Left kidney (tissue), 1 donor: ENCODE measurements at regions not wholly inside any gene's neighbourhood (a gene's known extent, or its start where the extent isn't known, plus 50 kb on each side); places are given as distances from the start of the nearest gene placed in this dataset.

Source experiments
- DNase-seq: peaks from one replicate; pipeline ENCODE4 v3.0.0-alpha.2; 2013

DNA sequence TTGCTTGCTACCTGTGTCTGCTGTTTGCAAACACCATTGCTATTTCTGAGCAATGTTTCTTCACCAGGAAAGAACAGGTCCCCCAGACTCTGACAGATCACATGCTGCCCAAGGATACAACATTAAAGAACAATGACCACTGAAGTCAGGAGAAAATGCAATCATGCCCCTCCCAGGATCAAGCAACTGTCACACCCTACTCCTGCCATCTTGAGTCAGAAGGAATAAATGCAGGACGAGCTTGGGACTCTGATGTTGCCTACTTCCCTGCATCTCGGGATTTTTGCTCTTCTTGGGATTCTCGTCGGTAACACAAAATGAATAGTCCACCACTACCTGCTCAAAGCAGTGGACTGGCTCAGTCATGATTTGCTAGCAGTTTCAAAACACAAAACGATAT lies 490.6 kb downstream of the COG6 start:
- DNase-seq: no peak

DNA sequence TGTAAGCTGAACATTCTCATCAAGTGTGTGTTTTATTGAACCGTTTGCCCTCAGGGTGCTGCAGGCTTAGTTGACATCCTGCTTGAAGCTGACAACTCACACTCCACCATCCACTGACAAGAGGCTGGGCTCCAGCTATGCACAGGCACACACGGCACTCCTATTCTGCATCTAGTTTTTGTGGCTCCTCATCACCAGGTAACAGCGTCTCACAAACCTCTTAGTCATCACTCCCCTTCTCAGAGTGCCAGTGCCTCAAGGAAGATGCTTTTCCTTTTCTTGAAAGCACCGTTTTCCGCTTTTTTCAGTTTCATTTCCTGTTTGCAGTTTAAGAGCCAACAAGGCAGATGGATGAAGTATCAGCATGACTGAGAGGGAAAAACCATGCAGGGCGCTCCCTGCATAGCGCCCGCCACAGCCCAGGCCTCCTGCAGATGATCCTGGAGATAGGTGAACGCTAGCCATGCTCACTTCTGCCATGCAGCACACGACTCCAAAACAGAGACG lies 491.2 kb downstream of the COG6 start:
- DNase-seq: no peak

DNA sequence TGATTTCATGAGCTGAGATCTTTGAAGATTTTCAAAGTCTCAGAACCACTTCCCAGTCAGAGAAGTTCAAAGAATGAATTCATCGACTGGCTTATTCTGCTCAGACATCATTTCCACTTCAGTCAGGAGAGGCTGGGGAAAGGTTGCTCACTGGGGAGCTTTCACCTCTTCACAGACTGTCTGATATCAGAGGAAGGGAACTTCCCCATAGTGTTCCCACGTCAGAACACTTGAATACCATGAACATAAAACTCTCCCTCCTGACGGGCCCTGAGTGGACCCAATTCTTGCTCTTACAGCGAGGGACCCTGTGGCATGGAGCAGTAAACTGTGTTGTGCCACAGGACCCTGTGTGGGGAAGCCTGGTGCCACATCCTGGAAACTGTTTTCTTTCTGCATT lies 492.6 kb downstream of the COG6 start:
- no peak for DNase-seq

DNA sequence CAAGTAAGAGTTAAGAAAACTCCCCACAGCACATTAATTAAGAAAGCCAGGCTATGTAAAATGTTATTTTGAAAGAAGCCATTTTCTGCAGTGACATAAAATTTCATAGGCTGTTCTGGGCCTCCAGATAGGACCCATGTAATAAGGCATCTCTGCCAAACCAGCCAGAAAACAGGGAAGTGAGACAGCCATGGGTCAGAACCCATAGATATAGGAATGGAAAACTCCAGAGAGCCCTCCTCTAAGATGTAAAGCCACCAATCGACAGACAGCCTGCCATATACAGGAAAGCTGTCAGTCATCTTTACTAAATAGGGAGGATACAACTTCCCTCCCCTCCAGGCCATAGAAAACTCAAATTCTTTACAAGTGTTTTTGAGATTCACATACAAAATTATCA lies 493.3 kb downstream of the COG6 start:
- no peak for DNase-seq

DNA sequence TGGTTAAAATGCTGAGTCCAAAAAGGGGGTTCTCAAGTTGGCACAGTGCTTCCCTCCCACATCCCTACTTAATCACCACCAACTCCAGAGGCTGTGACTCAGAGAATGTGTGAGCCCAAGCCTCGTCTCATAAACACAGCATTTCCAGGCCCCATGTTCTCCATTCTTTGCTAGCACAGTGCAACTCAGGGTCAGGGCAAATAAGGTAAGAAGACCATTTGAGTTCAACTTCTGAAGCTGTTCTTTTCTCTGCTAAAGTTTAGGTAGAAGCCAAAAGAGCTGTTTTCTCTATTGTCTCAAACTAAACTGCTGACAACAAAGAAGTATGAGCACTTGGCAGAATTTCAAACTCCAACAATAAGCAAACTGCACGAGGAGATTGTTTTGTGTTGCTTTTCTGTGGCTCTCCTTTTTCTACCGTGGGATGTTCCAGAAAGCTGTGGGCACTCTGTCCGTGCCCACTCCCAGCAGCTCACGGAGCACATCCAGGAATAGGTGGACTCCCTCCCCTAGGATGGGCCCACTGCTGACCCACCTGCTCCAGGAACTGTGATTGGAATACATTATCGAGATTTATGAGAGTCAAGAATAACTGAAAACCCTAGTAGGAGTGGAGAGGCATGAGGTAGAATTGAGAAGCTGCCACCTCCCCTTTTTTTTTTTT lies 494.3 kb downstream of the COG6 start:
- no peak for DNase-seq

DNA sequence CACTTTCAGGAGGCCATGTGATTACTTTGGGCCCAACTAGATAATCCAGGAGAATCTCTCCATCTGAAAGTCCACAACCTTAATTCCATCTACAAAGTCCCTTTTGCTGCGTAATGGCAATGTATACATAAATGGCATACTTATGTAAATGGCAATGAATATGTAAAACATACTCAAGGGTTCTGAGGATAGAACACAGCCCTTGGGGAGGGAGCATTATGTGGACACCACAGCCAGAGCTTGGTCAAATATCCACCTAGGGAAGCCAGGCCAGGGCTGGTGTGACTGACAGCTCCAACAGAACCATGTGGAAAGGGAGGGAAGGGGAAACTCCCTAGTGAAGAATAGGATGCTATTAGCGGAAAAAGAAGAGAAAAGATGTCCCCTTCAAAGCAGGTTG lies 496.2 kb downstream of the COG6 start:
- DNase-seq: no peak

DNA sequence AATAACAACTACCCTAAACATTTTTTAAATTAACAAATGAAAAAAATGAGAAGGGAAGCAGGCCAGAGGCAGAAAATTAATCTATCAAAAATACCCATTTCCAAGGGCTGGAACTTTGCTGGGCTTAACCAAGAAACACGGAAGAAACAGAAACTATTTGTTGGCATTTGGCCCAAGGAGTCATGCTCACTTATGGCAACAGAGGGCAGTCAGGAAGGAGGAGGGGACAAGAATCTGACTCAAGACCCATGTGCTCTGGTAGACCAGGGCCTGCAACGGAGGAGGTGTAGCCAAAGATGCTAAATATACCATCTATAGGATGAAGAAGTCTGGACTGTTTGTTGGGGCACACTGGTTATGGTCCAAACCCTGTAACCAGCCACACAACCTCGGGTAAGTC lies 496.7 kb downstream of the COG6 start:
- no peak for DNase-seq

DNA sequence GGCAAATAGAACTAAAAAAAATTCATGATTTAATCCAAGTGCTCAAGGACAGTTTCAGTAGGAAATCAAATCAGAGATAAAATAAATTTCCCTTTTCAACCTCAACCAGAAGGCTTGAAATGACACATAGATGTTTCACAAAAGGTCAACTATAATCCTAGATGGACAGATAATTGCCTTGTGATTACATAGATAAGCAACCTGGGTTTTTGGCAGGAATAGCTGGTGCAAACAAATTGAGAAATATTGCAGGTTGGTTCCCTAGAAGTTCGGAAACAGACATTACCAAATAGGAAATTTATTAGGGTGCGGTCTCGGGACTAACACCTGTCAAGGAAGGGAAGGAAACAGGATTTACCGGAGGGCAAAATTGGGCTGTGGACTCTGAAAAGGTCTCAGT lies 497.5 kb downstream of the COG6 start:
- DNase-seq: no peak

DNA sequence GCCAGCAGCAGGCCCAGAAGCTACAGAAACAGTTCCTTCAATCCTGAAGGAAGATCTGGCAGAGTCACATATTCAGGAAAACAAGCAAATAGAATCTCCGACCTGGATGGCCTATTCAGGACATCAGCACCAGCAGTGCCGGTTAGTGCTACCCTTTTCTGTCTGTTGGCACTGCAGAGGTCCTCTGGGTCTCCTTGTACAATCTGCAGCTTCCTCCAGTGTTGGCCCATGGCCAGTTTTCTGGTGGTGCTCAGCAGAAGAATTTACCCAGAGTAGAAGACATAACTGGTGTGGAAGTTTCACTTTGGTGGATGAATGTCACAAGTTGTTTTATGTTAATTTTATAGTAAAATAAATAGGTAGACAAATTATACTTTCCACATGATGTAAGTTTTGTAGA lies 498.1 kb downstream of the COG6 start:
- DNase-seq: no peak

DNA sequence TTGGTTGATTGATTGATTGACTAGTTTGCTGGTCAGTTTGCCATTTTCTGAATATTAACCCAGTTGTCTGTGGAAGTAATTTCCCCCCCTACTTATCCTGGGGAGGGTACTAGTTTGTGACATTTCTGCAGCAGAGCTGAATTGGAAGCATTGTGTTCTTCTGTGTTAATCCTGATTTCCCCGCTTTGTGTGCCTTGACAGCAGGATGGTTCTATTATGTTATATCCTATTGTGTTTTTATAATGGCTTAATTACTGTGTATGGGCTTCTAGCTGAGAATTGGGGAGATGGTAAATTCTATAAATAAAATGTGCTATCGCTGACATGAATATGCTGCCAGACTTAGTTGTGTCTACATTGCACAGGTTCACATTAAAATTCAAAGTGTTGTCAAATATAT lies 499.7 kb downstream of the COG6 start:
- no peak for DNase-seq

DNA sequence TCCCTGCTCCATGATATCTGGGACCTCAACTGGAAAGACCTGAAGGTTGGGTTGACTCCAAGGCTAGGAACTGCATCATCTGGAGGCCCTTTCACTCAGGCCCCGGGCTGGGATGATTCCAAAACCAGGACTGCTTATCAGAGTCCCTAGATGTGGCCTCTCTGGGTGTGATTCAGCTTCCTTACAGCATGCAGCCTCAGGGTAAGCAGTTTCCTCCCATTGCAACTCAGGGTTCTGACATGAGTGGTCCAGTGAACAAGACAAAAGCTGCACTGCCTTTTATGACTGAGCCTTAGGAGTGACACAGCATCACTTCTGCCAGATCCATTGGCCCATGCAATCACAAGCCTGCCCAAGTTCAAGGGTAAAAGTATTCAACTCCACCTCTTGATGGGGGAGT lies 502.8 kb downstream of the COG6 start:
- no peak for DNase-seq

DNA sequence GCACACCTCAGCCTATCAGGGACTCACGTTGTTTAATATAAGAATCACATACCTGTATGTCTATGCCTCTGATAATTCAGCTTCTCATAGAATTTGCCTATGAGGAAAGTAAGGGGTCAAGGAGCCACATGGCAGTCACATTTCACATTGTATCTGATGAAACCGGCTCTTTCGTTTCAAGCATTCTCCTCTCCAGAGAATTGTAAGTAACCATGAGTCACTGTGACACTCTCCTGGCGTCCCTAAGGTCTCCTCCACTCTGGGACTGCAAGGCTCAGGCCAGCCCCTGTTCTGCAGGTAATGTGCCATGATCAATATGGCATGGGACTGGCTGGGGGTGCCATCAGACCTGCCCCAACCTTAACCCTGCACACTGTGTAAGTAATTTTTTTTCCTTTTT lies 503.3 kb downstream of the COG6 start:
- no peak for DNase-seq

DNA sequence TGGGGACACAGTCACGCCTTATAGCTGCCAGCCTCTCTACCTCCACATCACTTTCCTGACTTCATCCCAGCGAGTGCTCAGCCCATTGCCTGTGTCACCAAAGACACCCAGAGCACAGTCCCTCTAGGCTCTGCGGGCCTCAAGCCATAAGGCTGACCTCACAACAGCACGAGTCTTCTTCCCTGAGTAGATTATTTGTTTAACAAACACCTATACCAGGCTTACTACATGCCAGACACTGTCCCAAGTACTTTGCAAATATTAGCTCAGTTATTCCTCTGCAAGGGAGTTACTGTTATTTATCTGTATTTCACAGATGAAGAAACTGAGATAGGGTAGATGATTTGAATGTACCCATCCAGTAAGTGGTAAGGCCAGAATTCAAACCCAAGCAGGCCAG lies 504.3 kb downstream of the COG6 start:
- DNase-seq: no peak

DNA sequence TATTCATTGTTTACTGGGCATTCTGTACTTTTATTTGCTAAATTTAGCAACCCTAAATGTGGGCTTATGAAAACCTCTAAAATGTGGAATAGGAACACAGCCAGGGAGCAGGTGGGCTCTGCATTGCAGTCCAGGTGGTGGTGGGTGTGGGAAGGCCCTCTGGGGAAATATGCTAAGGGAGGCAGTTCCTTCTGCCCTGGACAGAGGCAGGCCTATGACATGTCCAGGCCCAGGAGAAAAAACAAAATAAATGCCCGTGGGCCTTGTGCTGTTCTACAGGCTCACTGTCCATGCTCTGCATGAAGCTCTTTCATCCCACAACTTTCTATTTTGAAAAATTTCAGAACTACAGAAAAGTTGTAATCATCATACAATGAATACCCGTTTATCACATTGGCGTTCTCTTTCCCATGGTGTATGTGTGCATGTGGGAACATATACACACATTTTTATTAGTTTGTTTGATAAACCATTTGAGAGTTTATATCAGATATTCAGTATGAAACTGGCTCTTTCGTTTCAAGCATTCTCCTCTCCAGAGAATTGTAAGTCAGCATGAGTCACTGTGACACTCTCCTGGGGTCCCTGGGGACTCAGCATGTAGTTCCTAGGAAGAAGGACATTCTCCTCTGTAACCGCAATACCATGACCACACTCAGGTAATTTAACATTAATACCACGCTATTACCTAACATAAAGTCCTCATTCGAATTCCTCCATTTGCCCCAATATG lies 505.3 kb downstream of the COG6 start:
- no peak for DNase-seq

DNA sequence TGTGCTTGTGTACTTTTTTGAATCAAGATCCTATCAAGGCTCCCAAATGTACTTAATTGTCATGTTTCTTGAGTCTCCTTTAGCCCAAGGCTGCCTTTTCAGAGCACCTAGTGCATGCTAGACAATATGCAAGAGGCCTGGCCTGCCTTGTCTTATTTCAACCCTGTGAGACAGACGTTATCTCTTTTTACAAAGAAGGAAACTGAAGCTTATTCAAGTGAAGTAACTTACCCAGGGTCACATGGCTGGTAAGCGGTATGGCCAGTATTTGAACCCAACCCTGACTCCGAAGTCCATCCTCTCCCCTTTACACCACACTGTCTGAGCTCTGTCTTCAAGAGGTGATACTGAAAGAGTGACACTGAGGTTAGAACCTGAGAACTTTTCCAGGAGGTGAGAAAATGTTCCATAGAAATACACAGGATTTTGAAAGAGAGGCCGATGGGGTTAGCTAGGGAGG lies 505.1 kb downstream of the FOXO1 start:
- DNase-seq: no peak

DNA sequence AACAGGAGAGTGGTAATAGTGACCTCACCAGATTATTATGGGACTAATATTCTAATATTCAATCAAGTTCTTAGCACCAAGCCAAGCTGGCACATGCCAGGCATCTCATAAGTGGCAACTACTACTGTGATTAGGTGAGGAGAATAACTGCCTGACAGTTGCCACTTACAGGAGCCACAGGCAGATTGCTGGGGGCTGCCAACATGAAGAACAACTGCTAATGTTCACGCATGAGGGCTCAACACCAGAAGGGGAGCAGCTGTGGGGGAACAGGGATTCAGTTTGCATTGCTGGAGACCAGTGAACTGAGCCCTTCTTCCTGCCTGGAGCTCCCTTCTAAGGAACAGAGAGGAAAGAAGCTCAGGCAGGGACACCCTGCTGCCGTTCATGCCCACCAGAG lies 504.5 kb downstream of the FOXO1 start:
- DNase-seq: peak; percentile 49

DNA sequence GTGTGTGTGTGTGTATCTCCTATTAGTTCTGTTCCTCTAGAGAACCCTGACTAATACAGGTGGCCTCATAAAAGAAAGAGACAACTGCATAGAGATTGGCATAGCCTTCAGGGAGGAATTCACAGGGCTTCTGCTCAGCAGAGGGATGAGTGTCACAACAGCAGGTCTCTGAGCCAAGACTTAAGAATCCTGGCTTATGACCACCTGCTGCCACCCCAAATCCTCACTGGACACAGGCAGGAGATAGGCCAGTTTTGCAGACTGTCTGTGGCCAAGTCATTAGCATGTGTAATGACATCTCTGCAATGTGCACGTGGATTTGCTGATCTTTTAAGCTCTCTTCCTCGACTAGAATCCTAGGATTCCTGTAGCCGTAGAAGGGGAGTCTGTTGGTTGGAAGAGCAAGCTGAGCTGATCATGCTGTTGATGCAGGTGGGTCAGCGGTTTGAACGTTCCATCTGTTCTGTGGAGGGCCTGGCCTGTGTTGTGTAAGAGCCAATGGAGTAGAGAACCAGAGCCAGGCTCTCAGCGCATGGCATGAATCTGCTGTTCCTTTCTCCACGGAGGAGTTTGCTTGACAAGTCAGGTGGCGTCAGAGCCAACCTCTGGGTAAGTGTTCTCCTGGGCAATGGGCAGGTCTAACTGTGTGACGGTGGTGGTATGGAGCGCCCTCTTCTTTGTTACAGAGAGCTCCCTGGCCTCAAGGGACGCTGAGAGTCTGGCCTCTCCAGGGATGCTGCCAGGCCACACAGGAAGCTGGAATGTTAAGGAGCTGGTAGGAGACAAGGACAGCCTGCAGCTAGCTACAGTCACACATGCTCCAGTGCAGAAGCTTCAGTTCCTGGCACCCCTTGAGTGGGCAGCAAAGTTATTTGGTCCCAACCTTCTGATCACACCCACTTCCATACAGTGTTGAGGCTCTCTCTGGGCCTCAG lies 503.1 kb downstream of the FOXO1 start:
- DNase-seq: no peak

DNA sequence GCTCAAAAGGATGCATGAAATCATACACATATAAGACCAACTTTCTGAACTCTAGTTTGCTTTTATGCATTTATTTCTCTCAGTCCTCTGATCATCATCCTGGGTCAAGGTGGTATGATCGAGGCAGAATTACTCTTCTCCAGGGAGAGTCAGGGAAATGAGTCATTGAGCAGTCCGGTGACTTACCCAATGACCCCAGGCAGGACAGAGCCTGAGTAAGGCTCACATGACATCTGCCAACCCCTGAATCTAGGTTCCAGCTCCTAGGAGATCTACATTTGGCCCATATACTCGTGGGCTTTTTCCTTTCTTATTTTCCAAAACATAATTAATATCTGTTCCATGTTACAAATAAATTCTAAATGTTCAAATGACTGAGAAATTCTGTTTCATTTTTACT lies 502.3 kb downstream of the FOXO1 start:
- no peak for DNase-seq

DNA sequence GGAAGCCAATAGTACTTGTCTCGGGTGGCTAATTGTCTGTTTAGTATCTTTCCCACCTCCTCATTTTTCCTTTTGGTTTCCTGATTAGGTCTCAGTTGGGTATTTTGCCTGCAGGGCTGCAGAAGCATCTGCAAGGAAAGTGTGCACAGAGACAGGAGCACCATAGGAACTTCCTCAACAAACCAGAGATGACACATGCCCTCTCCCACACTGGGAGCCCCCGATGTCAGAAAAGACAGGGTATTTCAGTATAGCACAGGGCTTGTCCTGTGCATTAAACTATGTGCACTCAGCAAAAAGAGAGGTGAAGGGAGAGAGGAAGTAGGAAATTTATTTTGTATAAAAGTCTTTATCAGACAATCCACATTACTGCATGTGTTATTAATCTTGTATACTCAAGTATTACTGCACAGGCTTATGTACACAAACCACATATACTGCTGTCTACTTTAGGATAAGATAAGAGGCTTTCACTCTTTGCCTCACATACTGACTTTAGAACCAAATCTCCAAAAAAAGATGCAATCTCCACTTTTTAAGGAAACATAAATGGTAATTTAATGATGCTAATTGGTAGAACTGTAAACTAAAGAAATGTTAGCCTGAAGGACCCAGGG lies 501.0 kb downstream of the FOXO1 start:
- no peak for DNase-seq

DNA sequence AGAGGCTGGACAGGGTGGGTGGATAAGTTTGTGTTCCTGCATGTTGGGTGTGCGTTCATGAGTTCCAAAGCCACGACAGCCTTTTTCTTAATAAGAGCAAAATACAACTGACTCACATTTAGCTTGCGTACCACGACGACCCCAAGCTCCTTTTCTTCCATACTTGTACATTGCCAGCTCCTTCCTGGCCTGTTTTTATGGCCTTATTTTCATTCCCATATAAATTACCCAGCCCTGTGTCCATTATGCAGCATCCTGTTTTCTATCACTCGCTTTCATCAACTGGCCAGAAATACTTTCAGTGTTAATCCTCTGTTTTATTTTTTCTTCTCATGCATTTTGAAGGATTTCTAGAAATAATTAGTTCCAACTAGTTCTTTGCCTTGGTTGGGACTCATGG lies 499.1 kb downstream of the FOXO1 start:
- DNase-seq: no peak

DNA sequence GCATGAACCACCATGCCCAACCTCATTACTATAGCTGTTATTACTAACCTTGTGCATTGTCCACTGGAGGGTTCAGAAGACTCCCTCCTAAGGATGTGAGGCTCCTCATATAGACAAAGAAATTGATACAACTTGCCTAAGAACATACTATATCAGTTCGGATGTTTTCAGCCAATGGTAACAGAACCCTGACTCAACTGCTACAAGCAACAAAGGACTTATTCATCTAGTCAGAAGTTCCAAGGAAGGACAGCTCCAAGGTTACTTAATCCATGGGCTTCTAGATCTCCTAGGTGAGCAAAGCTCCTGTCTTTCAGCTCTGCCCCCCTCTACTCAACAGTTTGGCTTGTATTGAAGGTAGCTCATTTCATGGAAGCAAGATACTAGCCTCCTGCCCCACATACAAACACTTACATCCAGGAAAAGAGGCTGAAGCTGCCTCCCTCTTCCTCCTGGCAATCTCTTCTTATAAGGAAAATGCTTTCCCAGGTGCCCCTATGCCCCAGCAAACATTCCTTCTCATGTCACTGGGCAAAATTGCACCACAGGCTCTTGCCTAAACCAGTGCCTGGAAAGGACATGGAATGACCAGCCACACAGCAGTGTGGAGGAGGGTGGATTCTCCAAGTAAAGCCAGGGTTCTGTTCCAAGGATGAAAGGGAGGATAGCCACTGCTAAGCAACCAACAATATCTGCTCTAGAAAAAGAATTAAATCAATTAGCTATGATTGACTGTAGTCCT lies 497.8 kb downstream of the FOXO1 start:
- no peak for DNase-seq

DNA sequence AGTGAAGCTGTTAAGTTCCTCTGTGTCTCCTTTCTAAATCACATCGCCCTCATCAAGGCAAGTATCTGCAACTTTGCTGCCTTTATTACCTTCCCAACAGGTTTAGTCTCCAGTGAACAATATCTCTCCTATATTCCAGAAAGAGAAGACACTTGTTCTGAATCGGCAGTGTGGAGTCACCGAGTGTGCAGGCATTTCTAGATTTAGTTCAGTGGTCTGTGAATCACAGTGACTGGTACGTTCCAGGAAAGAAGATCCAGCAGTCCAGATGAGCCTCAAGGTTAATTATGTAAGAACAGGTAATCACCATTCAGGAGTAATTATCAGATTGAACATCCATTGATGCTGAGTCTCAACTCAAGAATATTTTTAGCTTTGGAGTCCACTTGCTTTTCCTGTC lies 497.0 kb downstream of the FOXO1 start:
- no peak for DNase-seq
